ENCODE measurements at regions not wholly inside any gene's neighbourhood (a gene's known extent, or its start where the extent isn't known, plus 50 kb on each side); places are given as distances from the start of the nearest gene placed in this dataset.
"Not testable (repeated sequence)": the region's sequence is repeated elsewhere in the genome, so short reads cannot be mapped to it uniquely, and the experiment has no call there.

DNA sequence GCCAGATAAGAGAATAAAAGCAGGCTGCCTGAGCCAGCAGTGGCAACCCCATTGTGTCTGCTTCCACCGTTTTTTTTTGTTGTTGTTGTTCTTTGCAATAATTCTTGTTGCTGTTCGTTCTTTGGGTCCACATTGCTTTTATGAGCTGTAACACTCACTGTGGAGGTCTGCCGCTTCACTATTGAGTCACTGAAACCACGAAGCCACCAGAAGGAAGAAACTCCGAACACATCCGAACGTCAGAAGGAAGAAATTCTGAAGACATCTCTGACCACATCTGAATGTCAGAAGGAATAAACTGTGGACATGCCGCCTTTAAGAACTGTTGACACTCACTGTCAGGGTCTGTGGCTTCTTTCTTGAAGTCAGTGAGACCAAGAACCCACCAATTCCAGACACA, 110.5 kb downstream of the PCDH18 start:
- ATAC-seq (no peak), DNase-seq (no peak)
- Histone ChIP-seq H3K36me3 (no peaks in the 10 kb centered on the region), H3K27me3 (no peaks in the 10 kb centered on the region), H3K9me3 (no peaks in the 10 kb centered on the region), H3K4me3 (no peak overlapping the region), H3K27ac (no peak overlapping the region), H3K4me1 (no peaks in the 10 kb centered on the region)
- TF ChIP-seq, protein P1, sequence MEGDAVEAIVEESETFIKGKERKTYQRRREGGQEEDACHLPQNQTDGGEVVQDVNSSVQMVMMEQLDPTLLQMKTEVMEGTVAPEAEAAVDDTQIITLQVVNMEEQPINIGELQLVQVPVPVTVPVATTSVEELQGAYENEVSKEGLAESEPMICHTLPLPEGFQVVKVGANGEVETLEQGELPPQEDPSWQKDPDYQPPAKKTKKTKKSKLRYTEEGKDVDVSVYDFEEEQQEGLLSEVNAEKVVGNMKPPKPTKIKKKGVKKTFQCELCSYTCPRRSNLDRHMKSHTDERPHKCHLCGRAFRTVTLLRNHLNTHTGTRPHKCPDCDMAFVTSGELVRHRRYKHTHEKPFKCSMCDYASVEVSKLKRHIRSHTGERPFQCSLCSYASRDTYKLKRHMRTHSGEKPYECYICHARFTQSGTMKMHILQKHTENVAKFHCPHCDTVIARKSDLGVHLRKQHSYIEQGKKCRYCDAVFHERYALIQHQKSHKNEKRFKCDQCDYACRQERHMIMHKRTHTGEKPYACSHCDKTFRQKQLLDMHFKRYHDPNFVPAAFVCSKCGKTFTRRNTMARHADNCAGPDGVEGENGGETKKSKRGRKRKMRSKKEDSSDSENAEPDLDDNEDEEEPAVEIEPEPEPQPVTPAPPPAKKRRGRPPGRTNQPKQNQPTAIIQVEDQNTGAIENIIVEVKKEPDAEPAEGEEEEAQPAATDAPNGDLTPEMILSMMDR (IDR thresholded peaks at IDR 0.05): no peak
- intact Hi-C loops (cut with DNase I): no loop called here

- DNase-seq: no peak
- Histone ChIP-seq H3K9me3 (no peaks in the 10 kb centered on the region), H3K27ac (no peak overlapping the region), H3K4me3 (no peak overlapping the region), H3K27me3 (no peaks in the 10 kb centered on the region), H3K4me1 (no peaks in the 10 kb centered on the region), H3K36me3 (no peaks in the 10 kb centered on the region)
- no peak for ATAC-seq
- TF ChIP-seq, protein P1 (IDR thresholded peaks at IDR 0.05): no peak
- intact Hi-C loops (cut with DNase I): no loop called here
These were observed 111.3 kb downstream of the PCDH18 start for GRCh38 chr4:137420901-137421396.

GRCh38 chr4:137417676-137418075, 114.6 kb downstream of the PCDH18 start:
- H3K4me3 ChIP-seq: no peak overlapping the region
- no peaks in the 10 kb centered on the region for H3K27me3 ChIP-seq
- H3K9me3 ChIP-seq: no peaks in the 10 kb centered on the region
- ATAC-seq: no peak
- intact Hi-C loops (cut with DNase I): no loop called here
- H3K4me1 ChIP-seq: no peaks in the 10 kb centered on the region
- no peak for DNase-seq
- no peaks in the 10 kb centered on the region for H3K36me3 ChIP-seq
- no peak overlapping the region for H3K27ac ChIP-seq
- TF ChIP-seq, protein P1 (IDR thresholded peaks at IDR 0.05): no peak

DNA sequence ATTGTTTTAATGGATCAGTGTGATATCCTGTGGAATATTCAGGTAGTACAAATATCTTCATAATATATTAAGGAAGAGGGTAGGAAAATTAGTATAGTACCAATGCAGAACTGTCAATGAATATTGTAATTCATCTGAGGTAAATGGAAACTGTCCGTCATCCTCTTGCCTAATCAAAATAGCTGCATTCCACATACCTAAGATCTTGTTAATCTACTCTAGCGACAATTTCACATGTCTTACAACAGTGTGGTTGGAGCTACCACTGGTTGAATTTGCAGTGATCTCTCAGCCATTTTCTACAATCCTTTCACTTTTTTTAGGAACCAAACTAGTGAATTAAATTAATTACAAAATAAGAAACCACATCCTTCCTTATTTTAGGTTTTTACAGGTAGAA, 117.5 kb downstream of the PCDH18 start:
- Histone ChIP-seq H3K27me3 (no peaks in the 10 kb centered on the region), H3K9me3 (no peaks in the 10 kb centered on the region), H3K4me3 (no peak overlapping the region), H3K27ac (no peak overlapping the region), H3K36me3 (no peaks in the 10 kb centered on the region), H3K4me1 (no peaks in the 10 kb centered on the region)
- TF ChIP-seq, protein P1 (IDR thresholded peaks at IDR 0.05): no peak
- intact Hi-C loops (cut with DNase I): no loop called here
- DNase-seq: no peak
- no peak for ATAC-seq

DNA sequence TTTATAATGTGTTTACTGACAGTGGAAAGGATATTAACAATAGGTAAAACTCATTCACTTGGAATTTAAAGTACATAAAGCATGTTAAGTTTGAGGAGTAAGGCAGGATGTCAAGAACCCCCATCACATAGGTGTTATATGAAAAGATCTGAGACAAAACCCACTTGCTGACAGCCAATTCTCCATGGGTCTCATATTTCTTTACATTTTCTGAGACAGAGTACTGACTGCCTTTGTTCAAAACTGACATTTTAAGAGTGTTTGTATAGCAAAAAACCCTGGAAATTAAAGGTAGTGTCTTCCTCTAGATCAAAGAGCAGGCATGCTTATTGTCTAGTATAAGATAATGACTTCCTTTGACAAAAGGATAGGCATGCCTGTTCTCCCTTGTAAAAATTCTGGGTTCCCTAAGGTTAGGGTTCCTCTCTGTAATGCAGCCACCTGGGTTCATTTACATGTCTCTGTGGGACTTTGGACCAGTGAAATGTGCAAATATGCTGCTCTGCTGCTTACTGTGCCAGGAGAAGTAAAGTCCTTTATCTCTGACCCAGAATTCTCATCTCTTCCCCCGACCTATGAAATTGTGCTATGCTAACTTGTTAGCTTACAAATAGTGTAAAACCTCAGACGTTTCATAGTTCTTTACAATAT, 123.6 kb downstream of the PCDH18 start:
- Histone ChIP-seq H3K36me3 (no peaks in the 10 kb centered on the region), H3K27me3 (no peaks in the 10 kb centered on the region), H3K4me3 (no peak overlapping the region), H3K4me1 (no peaks in the 10 kb centered on the region), H3K9me3 (no peaks in the 10 kb centered on the region), H3K27ac (no peak overlapping the region)
- intact Hi-C loops (cut with DNase I): no loop called here
- ATAC-seq (no peak), DNase-seq (no peak)
- TF ChIP-seq, protein P1 (IDR thresholded peaks at IDR 0.05): no peak

DNA sequence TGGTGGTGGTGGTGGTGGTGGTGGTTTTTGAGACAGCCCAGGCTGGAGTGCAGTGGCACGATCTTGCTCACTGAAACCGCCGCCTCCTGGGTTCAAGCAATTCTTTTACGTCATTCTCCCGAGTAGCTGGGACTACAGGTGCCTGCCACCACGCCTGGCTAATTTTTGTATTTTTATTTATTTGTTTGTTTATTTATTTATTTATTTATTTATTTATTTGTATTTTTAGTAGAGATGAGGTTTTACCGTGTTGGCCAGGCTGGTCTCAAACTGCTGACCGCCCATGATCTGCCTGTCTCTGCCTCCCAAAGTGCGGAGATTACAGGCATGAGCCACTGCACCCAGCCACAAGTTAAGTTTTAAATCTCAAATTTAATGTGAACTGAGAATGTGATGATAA, 126.5 kb downstream of the PCDH18 start:
- DNase-seq; H3K27me3 ChIP-seq; H3K9me3 ChIP-seq; H3K4me1 ChIP-seq; H3K36me3 ChIP-seq; ATAC-seq; intact Hi-C loops (cut with DNase I); H3K27ac ChIP-seq; H3K4me3 ChIP-seq: not testable (repeated sequence)

Measured in upper lobe of right lung (tissue), 1 donor.